ENCODE measurements at regions not wholly inside any gene's neighbourhood (a gene's known extent, or its start where the extent isn't known, plus 50 kb on each side); places are given as distances from the start of the nearest gene placed in this dataset.
"Not testable (repeated sequence)": the region's sequence is repeated elsewhere in the genome, so short reads cannot be mapped to it uniquely, and the experiment has no call there.

DNA sequence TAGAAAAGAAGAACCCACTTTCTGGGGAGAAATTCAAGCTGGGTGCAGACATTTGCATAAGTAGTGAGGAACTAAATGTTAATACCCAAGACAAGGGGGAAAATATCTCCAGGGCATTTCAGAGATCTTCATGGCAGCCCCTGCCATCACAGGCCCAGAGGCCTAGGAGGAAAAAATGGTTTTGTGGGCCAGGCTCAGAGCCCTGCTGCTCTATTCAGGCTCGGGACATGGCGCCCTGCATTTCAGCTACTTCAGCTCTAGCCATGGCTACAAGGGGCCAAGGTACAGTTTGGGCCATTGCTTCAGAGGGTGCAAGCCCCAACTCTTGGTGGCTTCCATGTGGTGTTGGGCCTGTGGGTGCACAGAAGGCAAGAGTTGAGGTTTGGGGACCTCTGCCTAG lies 131.1 kb upstream of the PLXNC1 start:
- TF ChIP-seq, protein P1, sequence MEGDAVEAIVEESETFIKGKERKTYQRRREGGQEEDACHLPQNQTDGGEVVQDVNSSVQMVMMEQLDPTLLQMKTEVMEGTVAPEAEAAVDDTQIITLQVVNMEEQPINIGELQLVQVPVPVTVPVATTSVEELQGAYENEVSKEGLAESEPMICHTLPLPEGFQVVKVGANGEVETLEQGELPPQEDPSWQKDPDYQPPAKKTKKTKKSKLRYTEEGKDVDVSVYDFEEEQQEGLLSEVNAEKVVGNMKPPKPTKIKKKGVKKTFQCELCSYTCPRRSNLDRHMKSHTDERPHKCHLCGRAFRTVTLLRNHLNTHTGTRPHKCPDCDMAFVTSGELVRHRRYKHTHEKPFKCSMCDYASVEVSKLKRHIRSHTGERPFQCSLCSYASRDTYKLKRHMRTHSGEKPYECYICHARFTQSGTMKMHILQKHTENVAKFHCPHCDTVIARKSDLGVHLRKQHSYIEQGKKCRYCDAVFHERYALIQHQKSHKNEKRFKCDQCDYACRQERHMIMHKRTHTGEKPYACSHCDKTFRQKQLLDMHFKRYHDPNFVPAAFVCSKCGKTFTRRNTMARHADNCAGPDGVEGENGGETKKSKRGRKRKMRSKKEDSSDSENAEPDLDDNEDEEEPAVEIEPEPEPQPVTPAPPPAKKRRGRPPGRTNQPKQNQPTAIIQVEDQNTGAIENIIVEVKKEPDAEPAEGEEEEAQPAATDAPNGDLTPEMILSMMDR (IDR thresholded peaks at IDR 0.05) = not testable (repeated sequence)
- TF ChIP-seq POLR2A (IDR thresholded peaks at IDR 0.05) = not testable (repeated sequence)
